HTR-8/SVneo (cell line): ENCODE measurements at regions not wholly inside any gene's neighbourhood (a gene's known extent, or its start where the extent isn't known, plus 50 kb on each side); places are given as distances from the start of the nearest gene placed in this dataset.
"Not testable (repeated sequence)": the region's sequence is repeated elsewhere in the genome, so short reads cannot be mapped to it uniquely, and the experiment has no call there.

ENCODE experiments used
- DNase-seq: peaks from one replicate; pipeline ENCODE4 v3.0.0; 2011; ENCODE audit warnings: low spot score, mixed read lengths; ENCODE audit not compliant: insufficient read length
- FAIRE-seq: peaks from 2 replicates; lab custom pipeline; 2011; peaks lifted over from hg19 to GRCh38; lab: Jason Lieb, UNC

- no peak for FAIRE-seq
Observed at GRCh38 chr11:134724779-134725140, 312.7 kb upstream of the B3GAT1 start.

GRCh38 chr11:134724106-134724778 is 312.2 kb upstream of the B3GAT1 start:
- no peak for DNase-seq
- FAIRE-seq = no peak

More at GRCh38 chr11:134724779-134725140, 312.7 kb upstream of the B3GAT1 start:
- DNase-seq = no peak

GRCh38 chr11:134720691-134721070 is 308.6 kb upstream of the B3GAT1 start:
- FAIRE-seq, DNase-seq: not testable (repeated sequence)

DNA sequence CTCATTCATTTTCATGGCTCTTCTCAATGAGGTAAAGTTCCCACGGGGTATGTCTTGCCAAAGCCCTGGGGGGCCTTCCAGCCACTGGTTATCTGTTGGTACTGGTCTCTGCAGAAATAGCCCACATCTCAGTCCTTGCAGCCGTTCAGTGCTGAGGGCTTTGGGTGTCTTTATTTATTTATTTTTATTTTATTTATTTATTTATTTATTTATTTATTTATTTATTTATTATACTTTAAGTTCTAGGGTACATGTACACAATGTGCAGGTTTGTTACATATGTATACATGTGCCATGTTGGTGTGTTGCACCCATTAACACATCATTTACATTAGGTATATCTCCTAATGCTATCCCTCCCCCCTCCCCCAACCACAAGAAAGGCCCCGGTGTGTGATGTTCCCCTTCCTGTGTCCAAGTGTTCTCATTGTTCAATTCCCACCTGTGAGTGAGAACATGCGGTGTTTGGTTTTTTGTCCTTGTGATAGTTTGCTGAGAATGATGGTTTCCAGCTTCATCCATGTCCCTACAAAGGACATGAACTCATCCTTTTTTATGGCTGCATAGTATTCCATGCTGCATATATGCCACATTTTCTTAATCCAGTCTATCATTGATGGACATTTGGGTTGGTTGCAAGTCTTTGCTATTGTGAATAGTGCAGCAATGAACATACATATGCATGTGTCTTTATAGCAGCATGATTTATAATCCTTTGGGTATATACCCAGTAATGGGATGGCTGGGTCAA is 308.1 kb upstream of the B3GAT1 start:
- not testable (repeated sequence) for DNase-seq, FAIRE-seq

DNA sequence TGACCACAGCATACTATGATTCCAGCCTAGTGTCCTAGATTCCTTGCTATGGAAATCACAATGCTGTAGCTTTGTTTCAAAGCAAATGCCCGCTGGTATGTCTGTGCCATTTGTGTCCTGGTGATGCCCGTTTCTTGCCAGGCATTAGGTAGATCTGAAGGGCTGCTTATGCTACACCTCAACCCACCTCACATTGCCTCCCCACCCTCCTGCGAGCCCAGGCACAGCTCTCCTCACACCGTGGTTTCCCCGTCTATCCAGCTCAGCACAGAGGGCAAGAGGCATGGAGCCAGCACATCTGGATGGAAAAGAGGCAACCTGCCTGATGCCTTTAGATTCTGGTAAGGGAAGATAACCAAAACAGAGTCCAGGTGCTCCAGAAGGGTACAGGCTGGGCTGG is 307.4 kb upstream of the B3GAT1 start:
- no peak for FAIRE-seq
- no peak for DNase-seq

DNA sequence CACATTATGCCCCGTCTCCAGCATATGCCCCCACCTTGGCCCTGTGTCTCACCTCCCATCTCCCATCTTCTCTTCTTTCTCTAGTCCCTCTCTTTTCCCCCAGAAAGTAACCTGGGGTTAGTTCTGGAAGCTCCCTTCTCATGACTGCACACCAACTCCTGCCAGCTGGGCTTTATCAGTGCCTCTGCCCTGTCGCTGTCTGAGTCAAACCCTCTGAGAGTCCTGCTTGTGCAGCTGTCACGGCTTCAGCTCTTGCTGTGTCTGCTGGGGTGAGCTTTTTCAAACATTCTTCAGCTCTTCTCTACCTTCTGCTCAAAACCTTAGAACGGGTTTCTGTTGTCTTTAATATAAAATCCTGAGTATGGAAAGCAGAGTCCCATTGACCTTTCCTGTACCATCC is 304.5 kb upstream of the B3GAT1 start:
- FAIRE-seq (no peak), DNase-seq (no peak)

DNA sequence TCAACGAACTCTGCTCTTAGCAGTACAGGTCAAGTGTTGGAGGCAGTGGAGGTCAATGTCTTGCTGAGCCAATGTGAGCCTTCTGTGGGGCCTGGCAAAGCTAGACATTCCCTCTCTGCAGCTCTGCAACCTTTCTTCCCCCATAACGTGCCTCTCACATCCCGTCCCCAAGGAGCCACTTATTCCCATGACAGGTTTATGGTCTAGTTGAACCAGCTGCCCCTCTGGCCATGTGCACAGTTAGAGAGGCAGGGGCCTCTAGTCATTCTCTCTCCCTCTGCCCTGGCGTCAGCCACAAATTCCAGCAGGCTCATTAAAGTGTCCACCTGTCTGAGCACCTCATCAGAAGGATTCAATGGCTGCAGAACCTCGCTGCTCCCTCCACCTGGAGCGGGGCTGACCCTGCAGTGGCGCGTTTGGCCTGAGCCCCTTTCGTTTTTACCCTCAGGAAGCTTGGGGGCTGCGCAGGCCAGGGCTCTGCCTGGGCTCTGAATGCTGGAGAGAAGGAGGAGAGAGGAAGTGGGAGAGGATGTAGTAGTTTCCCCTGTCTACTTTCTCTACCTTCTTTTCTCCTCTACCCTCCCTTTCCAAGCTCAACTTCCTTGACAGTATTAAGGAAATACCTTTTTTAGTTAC is 302.1 kb upstream of the B3GAT1 start:
- DNase-seq = no peak
- no peak for FAIRE-seq

- no peak for FAIRE-seq
- no peak for DNase-seq
Observed at GRCh38 chr11:134712228-134713145, 300.4 kb upstream of the B3GAT1 start.

DNA sequence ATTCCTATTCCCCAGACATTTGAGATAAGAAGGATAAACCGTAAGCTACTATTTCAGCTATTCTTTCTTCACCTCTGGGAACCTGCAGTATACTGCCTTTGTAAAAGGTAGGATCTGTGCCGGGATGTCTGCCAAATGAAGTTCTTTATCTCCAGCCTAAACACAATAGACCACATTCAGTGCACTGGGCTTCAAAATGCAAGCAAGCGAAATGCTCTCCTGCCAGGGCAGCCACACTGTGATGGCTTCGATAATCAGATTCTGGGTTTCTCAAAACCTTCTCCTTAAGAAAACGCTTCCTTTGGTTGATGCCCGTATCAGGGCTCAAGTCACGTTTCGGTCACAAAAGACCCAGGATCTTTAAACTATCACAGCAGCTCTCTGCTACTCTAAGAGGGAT is 299.5 kb upstream of the B3GAT1 start:
- DNase-seq (no peak), FAIRE-seq (no peak)

DNA sequence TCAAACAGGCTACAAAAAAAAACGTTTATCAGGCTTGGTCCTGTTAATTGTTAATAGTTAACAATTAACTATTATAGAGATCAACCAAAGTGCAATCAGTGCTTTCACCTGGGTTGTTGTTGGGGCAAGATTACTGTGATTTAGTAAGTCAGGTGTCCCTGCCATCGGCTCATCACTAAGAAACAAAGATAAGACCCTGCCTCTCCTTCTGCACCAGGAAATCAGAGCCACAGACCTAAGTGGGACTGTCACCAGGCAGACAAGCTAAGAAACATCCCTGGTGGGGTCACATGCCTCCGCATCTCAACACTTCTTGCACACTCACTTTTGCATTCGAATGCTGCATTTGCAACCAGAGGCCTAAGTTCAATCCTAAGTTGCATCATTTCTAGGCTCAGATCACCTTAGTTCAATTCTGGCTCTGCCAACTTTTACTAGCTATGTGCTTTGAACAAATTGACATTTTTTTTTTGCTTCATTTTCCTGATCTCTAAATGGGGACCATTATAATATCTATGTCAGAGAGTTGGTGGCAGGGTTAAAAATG is 298.9 kb upstream of the B3GAT1 start:
- FAIRE-seq (no peak), DNase-seq (no peak)

- FAIRE-seq = no peak
- no peak for DNase-seq
Observed at GRCh38 chr11:134705858-134706257, 293.8 kb upstream of the B3GAT1 start.

GRCh38 chr11:134702827-134703226 is 290.8 kb upstream of the B3GAT1 start:
- no peak for DNase-seq
- FAIRE-seq = no peak

DNA sequence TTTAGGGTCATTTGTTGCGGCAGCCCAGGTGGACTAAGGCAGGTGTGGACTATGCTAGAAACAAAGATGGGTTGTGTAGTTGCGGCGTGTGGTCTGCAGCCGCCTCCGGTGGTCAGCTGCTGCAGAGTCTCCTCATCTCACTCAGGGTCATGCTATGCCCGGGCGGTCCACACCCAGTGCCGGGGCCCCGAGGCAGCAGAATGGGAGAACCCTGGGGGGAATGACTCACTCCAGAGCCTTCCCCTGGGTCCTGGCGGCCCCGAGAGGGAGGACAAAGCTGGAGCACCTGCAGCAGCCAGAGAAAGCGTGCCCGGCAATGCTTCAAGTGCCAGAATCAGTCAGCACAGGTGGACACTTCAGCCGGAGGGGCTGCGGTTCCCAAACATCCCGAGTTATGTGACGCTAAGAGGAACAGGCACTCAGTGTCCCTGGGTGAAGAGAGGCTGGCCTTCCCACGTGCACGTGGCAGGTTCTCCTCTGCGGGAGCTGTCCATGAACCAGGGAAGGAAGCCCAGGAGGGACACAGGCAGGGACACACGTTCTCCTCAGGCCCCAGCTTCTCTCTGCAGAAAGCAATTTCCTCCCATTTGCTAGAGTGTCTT is 289.6 kb upstream of the B3GAT1 start:
- no peak for FAIRE-seq
- DNase-seq = no peak

- DNase-seq (no peak), FAIRE-seq (no peak)
Observed at GRCh38 chr11:134700101-134700640, 288.1 kb upstream of the B3GAT1 start.

- FAIRE-seq = no peak
- no peak for DNase-seq
Observed at GRCh38 chr11:134696455-134696854, 284.4 kb upstream of the B3GAT1 start.

- DNase-seq = no peak
- no peak for FAIRE-seq
Observed at GRCh38 chr11:134691985-134692384, 279.9 kb upstream of the B3GAT1 start.

DNA sequence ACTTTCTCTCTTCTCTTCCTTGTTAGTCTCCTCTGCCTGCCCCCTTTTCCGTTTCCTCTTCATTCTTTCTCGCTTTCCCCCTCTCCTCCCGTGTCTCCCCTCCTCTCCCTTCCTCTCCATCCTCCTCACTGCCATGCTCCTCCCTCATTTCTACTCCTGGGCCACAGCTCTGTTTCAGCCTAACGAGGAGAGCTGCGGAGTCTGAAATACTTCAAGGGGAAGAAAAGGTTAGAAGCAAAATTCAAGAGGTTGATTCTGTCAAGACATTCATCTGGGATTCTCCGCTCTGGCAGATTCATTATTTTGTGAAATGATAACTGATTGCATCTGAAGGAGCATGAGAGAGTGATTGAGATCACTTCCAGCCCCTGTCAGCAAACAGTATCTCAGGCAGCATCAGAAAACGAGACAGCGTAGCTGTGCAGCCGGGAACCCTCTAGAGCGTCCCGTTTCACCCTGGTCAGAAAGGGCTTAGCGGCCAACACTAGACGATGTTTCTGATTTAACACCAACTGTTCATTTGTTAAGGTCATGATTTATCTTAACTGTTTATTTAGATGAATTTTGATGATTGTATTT is 279.3 kb upstream of the B3GAT1 start:
- FAIRE-seq (no peak), DNase-seq (no peak)

DNA sequence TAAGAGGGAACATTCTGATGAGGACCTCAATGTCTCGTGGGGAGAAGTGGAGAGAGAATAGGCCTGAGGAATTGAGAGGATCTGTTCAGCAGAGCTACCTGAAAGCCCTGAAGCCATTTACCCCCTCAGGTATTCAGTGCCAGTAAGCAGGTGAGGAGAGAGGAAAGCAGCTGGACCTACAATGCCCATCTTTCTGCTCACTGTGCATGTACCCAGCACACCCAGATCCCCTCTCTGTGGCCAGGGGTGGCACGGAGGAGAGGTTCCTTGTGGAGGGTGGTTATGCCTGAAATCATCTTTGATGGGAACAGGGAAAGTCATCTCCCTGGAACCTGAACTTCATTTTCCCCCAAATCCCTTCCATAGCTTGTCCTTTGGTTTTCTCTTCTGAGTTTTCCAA is 277.8 kb upstream of the B3GAT1 start:
- FAIRE-seq (no peak), DNase-seq (no peak)

GRCh38 chr11:134687548-134687947 is 275.5 kb upstream of the B3GAT1 start:
- no peak for FAIRE-seq

More at GRCh38 chr11:134687548-134687947, 275.5 kb upstream of the B3GAT1 start:
- no peak for DNase-seq
